ENCODE measurements at regions not wholly inside any gene's neighbourhood (a gene's known extent, or its start where the extent isn't known, plus 50 kb on each side); places are given as distances from the start of the nearest gene placed in this dataset.

GRCh38 chr6:20313960-20314530 is 87.6 kb upstream of the E2F3 start:
- no peak for DNase-seq (ENCODE audit: low read depth)

GRCh38 chr6:20314866-20315845 is 86.5 kb upstream of the E2F3 start:
- DNase-seq (ENCODE audit: low read depth): no peak

DNA sequence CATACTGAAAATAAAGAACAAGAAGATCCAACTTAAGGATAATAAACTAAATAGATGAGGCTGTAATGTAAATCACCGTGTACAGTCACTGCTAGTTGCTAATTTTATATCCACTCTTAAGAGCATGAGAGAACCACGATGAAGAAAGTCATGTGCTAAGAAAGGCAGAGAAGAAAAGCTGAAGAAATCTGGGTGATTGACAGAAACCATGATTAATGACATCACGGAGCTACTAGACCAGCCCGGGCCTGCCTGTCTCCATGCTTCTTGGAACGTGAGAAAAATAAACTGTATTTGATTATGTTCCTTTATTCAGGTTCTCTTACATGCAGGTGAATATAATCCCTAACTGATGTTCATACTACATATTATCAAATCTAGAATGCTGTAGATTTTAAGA is 84.2 kb upstream of the E2F3 start:
- no peak for DNase-seq (ENCODE audit: low read depth)

- DNase-seq (ENCODE audit: low read depth): no peak
Observed at GRCh38 chr6:20318851-20319387, 82.8 kb upstream of the E2F3 start.

DNA sequence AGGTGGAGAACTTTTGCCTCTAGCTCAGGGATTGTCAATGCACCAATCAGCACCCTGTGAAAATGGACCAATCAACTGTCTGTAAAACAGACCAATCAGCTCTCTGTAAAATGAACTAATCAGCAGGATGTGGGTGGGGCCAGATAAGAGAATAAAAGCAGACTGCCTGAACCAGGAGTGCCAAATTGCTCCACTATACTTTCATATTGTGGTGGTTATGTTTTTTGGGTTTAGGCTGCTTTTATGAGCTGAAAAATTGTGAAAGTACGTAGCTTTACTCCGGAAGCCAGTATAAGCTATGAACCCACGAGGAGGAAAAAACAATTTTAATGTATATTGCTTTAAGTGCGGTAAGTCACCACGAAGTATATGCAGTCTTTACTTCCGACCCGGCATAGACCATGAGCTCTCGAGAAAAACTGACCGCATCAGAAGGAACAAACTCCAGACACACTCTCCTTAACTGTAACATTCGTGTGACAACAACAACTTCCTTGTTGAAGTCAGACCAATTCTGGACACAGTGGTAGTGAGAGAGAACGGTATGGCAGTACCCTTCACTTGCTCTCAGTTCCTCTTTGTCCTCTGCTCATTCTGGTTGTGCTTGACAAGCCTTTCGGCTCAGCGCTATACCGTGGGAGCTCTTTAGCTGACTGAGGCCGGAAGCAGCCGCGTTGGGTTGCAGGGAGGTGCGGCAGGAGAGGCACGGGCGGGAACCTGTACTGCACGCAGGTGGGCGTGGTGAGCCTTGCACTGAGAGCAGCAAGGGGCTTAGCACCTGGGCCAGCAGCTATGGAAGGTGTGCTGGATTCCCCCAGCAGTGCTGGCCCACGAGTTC is 81.9 kb upstream of the E2F3 start:
- DNase-seq (ENCODE audit: low read depth): peak; percentile 16

GRCh38 chr6:20325641-20326421 is 75.8 kb upstream of the E2F3 start:
- no peak for DNase-seq (ENCODE audit: low read depth)

- DNase-seq (ENCODE audit: low read depth): no peak
Observed at GRCh38 chr6:20326422-20326728, 75.3 kb upstream of the E2F3 start.

DNA sequence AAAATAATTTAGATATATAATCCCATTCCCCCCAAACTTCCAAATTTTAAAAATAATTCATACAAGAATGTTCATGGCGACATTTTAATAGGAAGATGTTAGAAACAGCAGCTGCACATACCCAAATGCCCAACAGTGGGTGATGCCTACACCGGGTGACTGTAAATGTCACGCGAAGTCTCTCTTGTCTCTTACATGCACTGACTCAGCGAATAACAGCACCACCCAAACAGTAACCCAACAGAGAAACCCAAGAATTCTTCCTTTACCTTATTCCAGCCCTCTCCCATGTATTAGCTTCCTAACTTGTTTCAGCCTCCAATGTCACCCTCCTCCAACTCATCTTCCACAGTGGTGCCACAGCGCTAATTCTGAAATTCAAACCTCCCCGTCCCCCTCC is 74.5 kb upstream of the E2F3 start:
- no peak for DNase-seq (ENCODE audit: low read depth)

DNA sequence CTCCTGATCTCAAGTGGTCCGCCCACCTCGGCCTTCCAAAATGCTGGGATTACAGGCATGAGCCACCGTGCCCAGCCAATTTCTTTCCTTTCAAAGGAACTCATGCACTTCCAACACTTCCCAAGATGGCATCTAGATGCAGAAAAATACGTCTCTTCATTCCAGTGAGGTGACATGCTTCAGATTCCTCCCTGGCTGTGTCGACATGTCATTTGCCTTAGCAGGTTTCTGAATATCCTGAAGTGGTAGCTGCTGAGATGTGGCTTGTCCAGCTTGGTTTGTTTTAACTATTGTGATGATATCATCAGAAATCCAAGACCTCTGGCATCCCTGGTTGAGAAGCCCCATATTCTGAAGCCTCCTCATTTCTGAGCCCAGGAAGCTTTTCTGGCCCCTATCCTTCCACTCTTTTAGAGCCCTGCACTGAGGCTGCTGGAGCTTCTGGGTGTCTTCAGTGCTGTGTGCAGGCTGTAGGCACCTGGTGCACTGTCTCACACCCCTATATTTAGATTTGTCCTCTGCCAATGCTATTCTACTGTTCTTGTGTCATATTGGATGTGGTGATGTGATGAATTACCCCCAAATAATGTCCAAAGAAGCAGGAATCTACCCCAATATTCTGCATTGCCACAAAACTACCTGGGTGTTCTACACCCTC is 73.3 kb upstream of the E2F3 start:
- no peak for DNase-seq (ENCODE audit: low read depth)

DNA sequence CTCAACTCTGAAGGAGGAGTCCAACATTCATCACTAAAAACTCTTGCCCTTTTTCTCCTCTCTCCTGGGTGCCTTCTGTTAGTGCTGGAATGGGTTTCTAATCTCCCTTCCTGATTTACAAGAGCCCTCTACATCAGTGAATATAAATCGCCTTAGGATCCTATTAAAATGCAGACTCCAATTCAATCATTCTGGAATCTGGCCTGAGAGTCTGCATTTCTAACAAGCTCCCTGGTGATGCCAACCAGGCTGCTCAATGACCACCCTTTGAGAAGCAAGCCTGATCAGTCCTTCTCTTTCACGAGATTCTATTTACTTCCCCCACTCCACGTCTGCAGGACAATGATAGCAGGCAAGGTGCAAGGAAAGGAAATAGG is 72.8 kb upstream of the E2F3 start:
- no peak for DNase-seq (ENCODE audit: low read depth)

DNA sequence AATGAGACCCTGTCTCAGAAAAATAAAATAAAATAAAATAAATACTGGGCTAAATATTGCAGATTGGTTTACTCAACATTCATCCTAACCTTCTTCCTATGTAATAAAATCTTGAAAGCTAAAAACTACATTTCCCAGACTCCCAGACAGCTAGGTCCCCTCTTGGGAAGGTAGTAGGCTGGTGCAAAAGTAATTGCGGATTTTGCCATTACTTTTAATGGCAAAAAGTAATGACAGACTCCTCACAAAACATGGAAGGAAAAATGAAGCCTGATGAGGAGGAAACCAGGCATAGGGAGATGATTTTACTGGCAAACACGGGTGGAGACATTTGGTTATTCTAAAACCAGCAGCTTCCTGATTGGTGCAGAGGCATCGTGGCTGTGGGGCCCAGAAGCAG is 70.6 kb upstream of the E2F3 start:
- no peak for DNase-seq (ENCODE audit: low read depth)

- DNase-seq (ENCODE audit: low read depth): no peak
Observed at GRCh38 chr6:20331625-20332024, 70.1 kb upstream of the E2F3 start.

- no peak for DNase-seq (ENCODE audit: low read depth)
Observed at GRCh38 chr6:20332441-20333006, 69.2 kb upstream of the E2F3 start.

DNA sequence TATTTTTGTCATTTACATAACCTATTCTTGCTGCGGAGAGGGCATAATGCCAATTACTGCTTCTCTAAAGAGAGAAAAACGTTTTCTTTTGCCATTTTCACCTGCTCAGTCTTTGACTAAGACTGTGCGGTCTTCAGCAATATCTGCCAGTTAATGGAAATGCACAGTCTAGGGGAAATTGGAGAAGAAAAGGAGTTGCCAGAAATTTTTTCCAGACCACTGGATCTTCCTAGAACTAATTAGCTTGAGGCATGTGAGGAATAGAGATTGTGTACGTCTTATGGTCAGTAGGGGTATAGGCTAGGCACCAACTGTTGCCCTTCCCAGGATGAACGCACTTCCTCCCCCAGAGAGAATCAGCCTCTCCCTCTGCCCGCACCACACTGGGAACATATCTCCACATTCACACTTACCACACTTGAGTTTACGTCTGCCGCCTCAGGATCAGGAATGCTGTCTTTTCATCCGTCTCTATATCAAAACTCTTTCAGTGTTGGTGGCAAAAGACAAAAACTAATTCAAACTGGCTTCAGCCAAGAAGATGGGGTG is 67.9 kb upstream of the E2F3 start:
- DNase-seq (ENCODE audit: low read depth): no peak

DNA sequence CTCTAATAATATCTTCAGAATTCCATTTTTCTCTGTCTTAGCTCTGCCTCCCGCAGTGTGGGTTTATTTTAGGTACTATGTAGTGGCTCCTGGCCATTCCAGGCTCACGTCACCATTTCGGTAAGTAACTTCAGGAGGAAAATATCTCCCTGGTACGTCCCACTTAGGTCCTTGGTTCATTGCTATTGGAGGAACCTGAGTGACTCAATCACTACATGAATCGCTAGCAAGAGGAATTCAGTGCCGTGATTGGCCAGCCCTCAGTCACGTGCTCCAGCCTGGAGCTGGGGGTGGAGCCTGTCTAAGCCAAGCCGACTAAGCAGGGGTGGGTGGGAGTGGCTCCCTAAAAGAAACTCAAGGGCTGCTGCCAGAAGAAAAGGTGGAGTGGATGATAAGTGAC is 67.3 kb upstream of the E2F3 start:
- no peak for DNase-seq (ENCODE audit: low read depth)

- DNase-seq (ENCODE audit: low read depth): no peak
Observed at GRCh38 chr6:20334962-20335361, 66.7 kb upstream of the E2F3 start.

- no peak for DNase-seq (ENCODE audit: low read depth)
Observed at GRCh38 chr6:20335872-20336271, 65.8 kb upstream of the E2F3 start.

DNA sequence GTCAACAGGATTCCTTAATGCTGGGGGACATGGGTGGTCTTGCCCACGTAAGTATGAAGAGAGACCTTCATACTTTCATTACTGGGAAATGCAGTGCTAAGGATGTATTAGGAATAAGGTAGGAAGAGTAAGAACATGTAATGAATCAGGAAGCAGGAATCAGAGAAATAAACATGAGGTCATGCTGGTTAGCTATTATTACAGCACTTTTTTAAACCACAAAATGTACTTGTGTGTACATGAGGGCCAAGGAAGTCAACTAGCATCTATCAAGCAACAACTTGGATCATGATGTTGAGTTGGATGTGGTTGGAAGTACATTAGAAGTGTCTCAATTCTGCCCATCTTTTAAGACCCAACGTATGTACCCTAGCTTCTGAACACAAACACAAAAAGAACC is 63.5 kb upstream of the E2F3 start:
- no peak for DNase-seq (ENCODE audit: low read depth)

- no peak for DNase-seq (ENCODE audit: low read depth)
Observed at GRCh38 chr6:20340068-20340848, 61.4 kb upstream of the E2F3 start.

DNA sequence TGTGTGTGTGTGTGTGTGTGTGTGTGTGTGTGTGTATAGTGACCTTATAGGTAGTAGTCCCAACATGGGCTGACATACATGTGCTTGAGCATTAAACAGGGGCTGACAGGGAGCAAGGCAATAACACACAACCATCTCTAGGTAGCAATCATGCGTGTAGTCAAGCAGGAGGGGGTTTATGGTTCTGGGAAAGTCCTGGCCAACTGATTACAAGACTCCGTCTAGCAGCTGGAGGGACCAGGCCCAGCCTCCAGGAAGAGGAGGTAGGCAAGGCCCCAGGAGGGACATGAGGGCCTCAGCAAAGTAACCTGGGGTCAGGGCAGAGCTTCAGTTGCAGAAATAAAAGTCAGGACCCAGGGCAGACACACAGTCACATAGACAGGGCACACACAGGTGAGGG is 60.6 kb upstream of the E2F3 start:
- DNase-seq (ENCODE audit: low read depth): no peak
